Epithelial cell of esophagus (primary cell): ENCODE measurements at regions not wholly inside any gene's neighbourhood (a gene's known extent, or its start where the extent isn't known, plus 50 kb on each side); places are given as distances from the start of the nearest gene placed in this dataset.
"Not testable (repeated sequence)": the region's sequence is repeated elsewhere in the genome, so short reads cannot be mapped to it uniquely, and the experiment has no call there.

ENCODE experiments used
- DNase-seq: peaks from one replicate; pipeline ENCODE4 v3.0.0; 2010; ENCODE audit warnings: low read depth
- H3K4me3 ChIP-seq: 2 replicates; pipeline ENCODE4 v1.5.1; 2011; ENCODE audit warnings: mild to moderate bottlenecking, low read length, control low read depth
- CTCF ChIP-seq: IDR thresholded peaks from 2 replicates; pipeline ENCODE4 v1.5.1; 2011; ENCODE audit warnings: low read depth, mild to moderate bottlenecking, low read length, control low read depth, inconsistent platforms; ENCODE audit not compliant: insufficient read depth; ENCODE audit errors: missing control alignments

- DNase-seq, result no peak
- no peak overlapping the region for H3K4me3 ChIP-seq
Measured at GRCh38 chr1:199089393-199090122, 450.7 kb downstream of the PTPRC start.

GRCh38 chr1:199095628-199096027 lies 456.8 kb downstream of the PTPRC start:
- H3K4me3 ChIP-seq, DNase-seq: not testable (repeated sequence)

More at GRCh38 chr1:199089393-199090122, 450.7 kb downstream of the PTPRC start:
- TF ChIP-seq CTCF, result no peak

- no peak overlapping the region for H3K4me3 ChIP-seq
- DNase-seq, result peak; percentile 46
- TF ChIP-seq CTCF, result no peak
Measured at GRCh38 chr1:199096591-199096990, 457.8 kb downstream of the PTPRC start.

GRCh38 chr1:199098468-199098867 lies 459.6 kb downstream of the PTPRC start:
- no peak for DNase-seq
- no peak for TF ChIP-seq CTCF
- H3K4me3 ChIP-seq, result no peak overlapping the region

GRCh38 chr1:199101139-199101538 lies 462.3 kb downstream of the PTPRC start:
- no peak for TF ChIP-seq CTCF
- no peak for DNase-seq
- H3K4me3 ChIP-seq, result no peak overlapping the region

GRCh38 chr1:199101635-199102034 lies 462.8 kb downstream of the PTPRC start:
- no peak for DNase-seq
- no peak for TF ChIP-seq CTCF

GRCh38 chr1:199102239-199102638 lies 463.4 kb downstream of the PTPRC start:
- no peak for TF ChIP-seq CTCF
- no peak for DNase-seq
- H3K4me3 ChIP-seq, result no peak overlapping the region

More at GRCh38 chr1:199101635-199102034, 462.8 kb downstream of the PTPRC start:
- H3K4me3 ChIP-seq, result no peak overlapping the region
